Tibial artery (tissue), 4 donors: ENCODE measurements at regions not wholly inside any gene's neighbourhood (a gene's known extent, or its start where the extent isn't known, plus 50 kb on each side); places are given as distances from the start of the nearest gene placed in this dataset.

Experiments
- DNase-seq, 2 donors: peaks; one replicate each; pipeline ENCODE4 v3.0.0-alpha.2; 2019
- H3K27ac ChIP-seq, 2 donors: fragments of 200-600 bp; sonication (generic) in 1 of 2; 1 replicate in 1 of 2; 2 replicates in 1 of 2; pipeline ENCODE4 v1.5.1; 2018 to 2019; ENCODE audit warnings: mild to moderate bottlenecking in 1 of 2
- H3K27me3 ChIP-seq, 2 donors: fragments of 200-600 bp; sonication (generic) in 1 of 2; one replicate each; pipeline versions ENCODE4 v1.5.1 to v1.6.0; 2016 to 2019
- H3K36me3 ChIP-seq, 3 donors: fragments of 200-600 bp; sonication (generic) in 2 of 3; one replicate each; pipeline ENCODE4 v1.5.1; 2016 to 2019; ENCODE audit warnings: mild to moderate bottlenecking in 2 of 3
- H3K4me1 ChIP-seq, 4 donors: fragments of 200-600 bp; sonication (generic) in 2 of 4; 1 replicate in 3 of 4; 2 replicates in 1 of 4; pipeline ENCODE4 v1.5.1; 2016 to 2019
- H3K4me3 ChIP-seq, 2 donors: fragments of 200-600 bp; sonication (generic) in 1 of 2; 1 replicate in 1 of 2; 2 replicates in 1 of 2; pipeline ENCODE4 v1.5.1; 2018 to 2019; ENCODE audit warnings: mild to moderate bottlenecking in 2 of 2
- H3K9me3 ChIP-seq, 3 donors: fragments of 200-600 bp; sonication (generic) in 1 of 3; one replicate each; pipeline ENCODE4 v1.5.1; 2016 to 2019
- CTCF ChIP-seq, 2 experiments: fragments of 200-600 bp in 1 of 2; fragments of 450-650 bp in 1 of 2; IDR thresholded peaks; one replicate each; pipeline ENCODE4 v1.5.1; 2017 to 2019; ENCODE audit warnings: antibody characterized with exemption in 2 of 2, mild to moderate bottlenecking in 1 of 2, moderate library complexity in 1 of 2
- intact Hi-C: fragments of 100-400 bp; cut with DNase I; formaldehyde crosslinking; loops from one replicate; pipeline ENCODE4 v1.15.0; 2023; ENCODE audit warnings: low total_unique reads

- no peak for TF ChIP-seq CTCF (IDR thresholded peaks at IDR 0.05)
- DNase-seq = no peak
- Histone ChIP-seq H3K9me3 (no peaks in the 10 kb centered on the region), H3K4me3 (no peak overlapping the region), H3K4me1 (no peaks in the 10 kb centered on the region), H3K27me3 (no peaks in the 10 kb centered on the region), H3K27ac (no peak overlapping the region), H3K36me3 (no peaks in the 10 kb centered on the region)
- intact Hi-C loops = no loop called here
These were observed 967.0 kb downstream of the UQCRFS1 start for GRCh38 chr19:28245937-28246336.

DNA sequence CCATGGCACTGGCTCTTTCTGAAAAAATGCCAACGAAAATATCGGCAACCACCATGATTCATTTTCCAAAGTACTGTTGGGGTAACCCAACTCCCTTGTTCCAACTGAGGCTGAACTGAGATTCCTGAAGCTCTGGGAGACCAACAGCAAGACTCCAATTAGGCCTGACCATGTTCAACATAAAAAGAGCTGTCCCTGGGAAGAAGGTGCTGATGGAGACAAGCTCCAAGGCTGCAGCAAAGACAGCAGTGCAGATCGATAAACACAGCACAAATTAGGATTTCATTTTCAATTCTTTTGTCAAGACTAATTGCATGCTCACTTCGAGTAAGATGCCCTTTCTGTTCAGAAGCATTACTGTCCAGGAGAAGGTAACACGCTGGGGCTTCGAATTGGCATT lies 968.0 kb downstream of the UQCRFS1 start:
- intact Hi-C loops = no loop called here
- Histone ChIP-seq H3K9me3 (no peaks in the 10 kb centered on the region), H3K4me3 (no peak overlapping the region), H3K4me1 (no peaks in the 10 kb centered on the region), H3K27me3 (no peaks in the 10 kb centered on the region), H3K27ac (no peak overlapping the region), H3K36me3 (no peaks in the 10 kb centered on the region)
- no peak for TF ChIP-seq CTCF (IDR thresholded peaks at IDR 0.05)
- no peak for DNase-seq

DNA sequence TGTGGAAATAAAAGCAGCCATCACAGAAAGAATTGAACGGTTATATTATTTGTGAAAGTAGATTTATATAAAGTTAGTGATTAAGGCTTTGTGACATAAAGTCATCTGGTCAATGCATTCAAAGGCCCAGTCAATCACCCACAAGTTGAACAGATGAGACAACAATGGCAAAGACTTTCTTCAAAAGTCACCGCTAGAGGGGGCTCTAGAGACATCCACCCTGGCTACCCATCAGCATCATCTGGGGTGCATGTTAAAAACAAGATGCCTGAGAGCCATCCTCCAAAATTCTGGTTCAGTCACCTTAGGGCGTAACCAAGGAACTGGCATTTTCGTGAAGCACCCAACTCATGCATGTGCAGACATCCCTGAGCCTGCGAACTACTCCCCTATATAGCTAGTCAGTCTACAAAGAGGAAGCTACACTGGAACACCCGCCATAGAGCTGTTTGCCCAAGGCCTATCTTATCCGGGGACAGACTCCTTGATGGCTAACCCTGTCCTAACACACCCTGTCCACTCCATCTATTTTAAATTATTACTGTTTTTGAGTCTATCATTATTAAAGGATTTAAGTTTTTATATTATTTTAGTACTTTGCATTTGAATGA lies 970.5 kb downstream of the UQCRFS1 start:
- no peak for TF ChIP-seq CTCF (IDR thresholded peaks at IDR 0.05)
- Histone ChIP-seq H3K27ac (no peak overlapping the region), H3K9me3 (no peaks in the 10 kb centered on the region), H3K27me3 (no peaks in the 10 kb centered on the region), H3K36me3 (no peaks in the 10 kb centered on the region), H3K4me1 (no peaks in the 10 kb centered on the region), H3K4me3 (no peak overlapping the region)
- no peak for DNase-seq
- intact Hi-C loops = no loop called here

DNA sequence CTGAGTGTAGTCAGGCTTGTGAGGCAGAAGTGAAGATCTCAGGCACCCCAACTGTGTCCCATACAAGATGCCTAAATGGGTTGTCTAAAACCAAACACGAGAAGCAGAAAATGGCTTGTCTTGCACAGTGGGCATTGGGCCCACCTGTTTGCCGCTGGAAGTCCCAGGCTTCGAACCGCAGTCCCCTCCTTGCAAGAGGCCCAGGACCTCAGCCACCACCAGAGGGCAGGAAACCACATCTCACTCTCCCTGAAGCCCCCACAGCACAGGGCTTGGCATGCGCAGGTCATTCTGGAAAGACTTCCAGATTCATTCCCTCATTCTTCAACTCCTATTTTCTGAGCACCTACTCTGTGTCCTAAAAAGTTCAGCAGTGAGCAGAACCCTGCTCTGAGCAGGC lies 973.7 kb downstream of the UQCRFS1 start:
- no peaks in the 10 kb centered on the region for H3K36me3 ChIP-seq
- no peak for DNase-seq
- no peaks in the 10 kb centered on the region for H3K9me3 ChIP-seq
- H3K4me3 ChIP-seq = no peak overlapping the region
- H3K4me1 ChIP-seq = no peaks in the 10 kb centered on the region
- no peak for TF ChIP-seq CTCF (IDR thresholded peaks at IDR 0.05)
- no peaks in the 10 kb centered on the region for H3K27me3 ChIP-seq
- intact Hi-C loops = no loop called here
- no peak overlapping the region for H3K27ac ChIP-seq

DNA sequence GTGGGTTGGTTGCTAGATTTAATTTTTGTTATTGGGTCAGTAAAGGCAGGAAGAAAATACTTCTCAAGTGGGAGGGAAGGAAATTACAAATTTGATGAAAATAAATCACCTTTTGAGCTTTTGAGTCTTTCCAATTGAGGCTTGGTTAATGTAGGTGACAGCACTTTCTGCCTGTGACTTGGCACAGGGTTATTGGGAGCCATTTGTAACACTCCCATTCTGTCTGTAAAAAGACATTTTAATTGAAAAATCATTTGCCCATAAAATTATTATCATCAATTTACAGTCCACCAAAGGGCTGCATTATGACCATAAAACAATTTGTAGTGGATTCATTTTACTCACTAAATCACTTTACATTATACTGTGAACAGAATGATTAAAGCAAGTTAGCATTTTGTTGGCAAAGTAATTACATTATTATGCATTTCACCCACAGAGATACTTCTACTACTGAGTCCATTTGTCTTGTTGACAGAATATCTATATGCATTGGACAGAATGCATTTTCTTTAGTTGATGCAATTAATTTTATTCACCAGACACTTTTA lies 974.6 kb downstream of the UQCRFS1 start:
- Histone ChIP-seq H3K27me3 (no peaks in the 10 kb centered on the region), H3K9me3 (no peaks in the 10 kb centered on the region), H3K36me3 (no peaks in the 10 kb centered on the region), H3K4me3 (no peak overlapping the region), H3K4me1 (no peaks in the 10 kb centered on the region), H3K27ac (no peak overlapping the region)
- TF ChIP-seq CTCF (IDR thresholded peaks at IDR 0.05) = no peak
- no peak for DNase-seq
- intact Hi-C loops = no loop called here
